Thyroid gland (tissue), 4 donors: ENCODE measurements at regions not wholly inside any gene's neighbourhood (a gene's known extent, or its start where the extent isn't known, plus 50 kb on each side); places are given as distances from the start of the nearest gene placed in this dataset.

ENCODE experiments used
- DNase-seq, 2 donors: peaks; one replicate each; pipeline ENCODE4 v3.0.0-alpha.2; 2019
- H3K27ac ChIP-seq, 3 donors: fragments of 200-600 bp; sonication (generic); 1 replicate in 2 of 3; 2 replicates in 1 of 3; pipeline ENCODE4 v1.5.1; 2016 to 2019; ENCODE audit warnings: mild to moderate bottlenecking in 1 of 3, moderate library complexity in 1 of 3
- H3K27me3 ChIP-seq: fragments of 200-600 bp; sonication (generic); one replicate; pipeline ENCODE4 v1.5.1; 2019
- H3K36me3 ChIP-seq, 2 donors: fragments of 200-600 bp; sonication (generic); one replicate each; pipeline ENCODE4 v1.5.1; 2016 to 2019
- H3K4me1 ChIP-seq, 2 donors: fragments of 200-600 bp; sonication (generic); one replicate each; pipeline ENCODE4 v1.5.1; 2017 to 2019
- H3K4me3 ChIP-seq, 3 donors: fragments of 200-600 bp; sonication (generic); replicated peaks in 1 of 3; 1 replicate in 2 of 3; 2 replicates in 1 of 3; pipeline ENCODE4 v1.5.1; 2016; ENCODE audit warnings: mild to moderate bottlenecking in 1 of 3
- H3K9me3 ChIP-seq: fragments of 200-600 bp; sonication (generic); one replicate; pipeline ENCODE4 v1.5.1; 2017
- POLR2A ChIP-seq, 2 donors: fragments of 450-650 bp; IDR thresholded peaks; one replicate each; pipeline ENCODE4 v1.6.1; 2017; ENCODE audit warnings: antibody characterized with exemption in 2 of 2, mild to moderate bottlenecking in 2 of 2, moderate library complexity in 1 of 2
- WGBS, 2 donors: methylation state at CpG; one replicate each; pipeline ENCODE4 v1.1.5; 2017; 5-methylcytosine and 5-hydroxymethylcytosine counted together
- intact Hi-C: fragments of 100-400 bp; cut with DNase I; formaldehyde crosslinking; loops from one replicate; pipeline ENCODE4 v1.15.1; 2023
- TF ChIP-seq, protein P1 (sequence below), 6 experiments: fragments of 200-600 bp in 3 of 6; fragments of 450-650 bp in 3 of 6; sonication (generic) in 3 of 6; IDR thresholded peaks; one replicate each; pipeline ENCODE4 v1.5.1; 2016 to 2019; ENCODE audit warnings: antibody characterized with exemption in 6 of 6, mild to moderate bottlenecking in 2 of 6, inconsistent platforms in 1 of 6, moderate library complexity in 1 of 6

DNA sequence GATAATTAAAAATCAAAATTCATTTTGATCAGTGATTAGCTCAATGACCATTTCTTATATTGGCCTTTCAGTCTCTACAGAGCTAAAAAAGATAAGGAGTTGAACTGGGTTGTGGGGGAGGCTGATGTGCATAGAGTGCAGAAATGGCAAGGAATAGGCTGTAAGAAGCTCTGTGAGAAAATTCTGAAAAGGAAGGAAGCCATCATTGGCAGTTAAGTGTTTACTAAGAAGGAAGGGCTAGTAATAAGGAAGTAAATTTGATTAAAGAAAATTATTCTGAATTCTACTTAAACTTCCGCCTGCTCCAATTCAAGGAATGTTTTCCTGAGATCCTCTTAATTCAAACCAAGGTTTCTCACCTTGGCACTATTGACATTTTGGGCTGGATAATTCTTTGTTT is 187.5 kb downstream of the MZT1 start:
- DNase-seq, result no peak
- TF ChIP-seq POLR2A (IDR thresholded peaks at IDR 0.05), result no peak
- TF ChIP-seq, protein P1, sequence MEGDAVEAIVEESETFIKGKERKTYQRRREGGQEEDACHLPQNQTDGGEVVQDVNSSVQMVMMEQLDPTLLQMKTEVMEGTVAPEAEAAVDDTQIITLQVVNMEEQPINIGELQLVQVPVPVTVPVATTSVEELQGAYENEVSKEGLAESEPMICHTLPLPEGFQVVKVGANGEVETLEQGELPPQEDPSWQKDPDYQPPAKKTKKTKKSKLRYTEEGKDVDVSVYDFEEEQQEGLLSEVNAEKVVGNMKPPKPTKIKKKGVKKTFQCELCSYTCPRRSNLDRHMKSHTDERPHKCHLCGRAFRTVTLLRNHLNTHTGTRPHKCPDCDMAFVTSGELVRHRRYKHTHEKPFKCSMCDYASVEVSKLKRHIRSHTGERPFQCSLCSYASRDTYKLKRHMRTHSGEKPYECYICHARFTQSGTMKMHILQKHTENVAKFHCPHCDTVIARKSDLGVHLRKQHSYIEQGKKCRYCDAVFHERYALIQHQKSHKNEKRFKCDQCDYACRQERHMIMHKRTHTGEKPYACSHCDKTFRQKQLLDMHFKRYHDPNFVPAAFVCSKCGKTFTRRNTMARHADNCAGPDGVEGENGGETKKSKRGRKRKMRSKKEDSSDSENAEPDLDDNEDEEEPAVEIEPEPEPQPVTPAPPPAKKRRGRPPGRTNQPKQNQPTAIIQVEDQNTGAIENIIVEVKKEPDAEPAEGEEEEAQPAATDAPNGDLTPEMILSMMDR (IDR thresholded peaks at IDR 0.05), result no peak
- no peak overlapping the region for H3K27ac ChIP-seq
- H3K27me3 ChIP-seq, result no peaks in the 10 kb centered on the region
- intact Hi-C loops, result no loop called here
- no peaks in the 10 kb centered on the region for H3K9me3 ChIP-seq
- 40 to 46% methylated on average over 1 of the region's 1 CpG for WGBS, 2 donors
- H3K4me3 ChIP-seq, result no peak overlapping the region
- H3K36me3 ChIP-seq, result no peaks in the 10 kb centered on the region
- H3K4me1 ChIP-seq, result peaks cover 14 to 23% of the 10 kb centered on the region in 2 donors

DNA sequence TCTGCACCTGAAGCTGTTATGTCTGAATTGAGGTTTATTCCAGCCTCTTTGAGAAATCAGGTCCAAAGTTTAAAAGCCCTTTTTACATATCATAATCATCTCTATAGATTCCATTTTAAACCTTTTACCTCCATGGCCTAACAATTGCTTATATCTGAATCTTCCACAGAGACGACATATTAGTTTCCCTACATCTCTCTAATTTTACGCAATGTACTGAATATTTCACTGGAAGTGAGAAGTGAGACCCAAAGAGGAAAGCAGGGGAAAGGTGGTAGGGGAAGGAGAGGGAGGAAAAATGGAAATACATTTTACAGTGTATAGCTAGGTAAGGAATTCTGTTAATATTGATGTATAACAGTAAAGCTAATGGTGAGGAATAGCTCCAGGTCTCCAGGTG is 189.6 kb downstream of the MZT1 start:
- DNase-seq, result no peak
- Histone ChIP-seq H3K4me3 (no peak overlapping the region), H3K9me3 (no peaks in the 10 kb centered on the region), H3K36me3 (no peaks in the 10 kb centered on the region), H3K27me3 (no peaks in the 10 kb centered on the region), H3K4me1 (peaks cover 14 to 23% of the 10 kb centered on the region in 2 donors), H3K27ac (peak overlapping the region in 2 of 3 donors; percentile 2 to 39)
- 81 to 83% methylated on average over 2 of the region's 2 CpGs for WGBS, 2 donors
- TF ChIP-seq POLR2A (IDR thresholded peaks at IDR 0.05), result no peak
- TF ChIP-seq, protein P1 (IDR thresholded peaks at IDR 0.05), result no peak
- intact Hi-C loops, result no loop called here

DNA sequence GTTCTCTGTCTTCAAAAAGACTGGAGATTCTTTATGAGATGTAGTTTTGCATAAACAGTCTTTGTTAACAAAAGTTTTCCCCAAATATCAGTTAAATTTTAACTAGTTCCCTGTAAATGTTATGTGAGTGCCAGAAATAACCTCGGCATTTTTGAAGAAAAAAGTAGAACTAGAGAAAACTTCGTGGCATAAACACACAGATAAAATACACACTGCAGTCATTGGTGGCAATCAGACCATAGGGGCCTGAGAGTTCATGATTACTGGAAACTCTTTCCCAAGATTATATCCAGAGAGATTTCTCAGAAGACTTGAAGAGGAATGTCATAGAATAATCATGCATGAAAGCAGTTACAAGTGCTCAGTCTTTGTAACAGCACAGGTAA is 190.0 kb downstream of the MZT1 start:
- Histone ChIP-seq H3K4me1 (peaks cover 14 to 23% of the 10 kb centered on the region in 2 donors), H3K27me3 (no peaks in the 10 kb centered on the region), H3K4me3 (no peak overlapping the region), H3K36me3 (no peaks in the 10 kb centered on the region), H3K9me3 (no peaks in the 10 kb centered on the region), H3K27ac (peak overlapping the region in 1 of 3 donors; percentile 39)
- intact Hi-C loops, result no loop called here
- WGBS, 2 donors, result 13 to 21% methylated on average over 2 of the region's 2 CpGs
- TF ChIP-seq, protein P1 (IDR thresholded peaks at IDR 0.05), result no peak
- TF ChIP-seq POLR2A (IDR thresholded peaks at IDR 0.05), result no peak
- DNase-seq, result peak; percentile 2 to 5

DNA sequence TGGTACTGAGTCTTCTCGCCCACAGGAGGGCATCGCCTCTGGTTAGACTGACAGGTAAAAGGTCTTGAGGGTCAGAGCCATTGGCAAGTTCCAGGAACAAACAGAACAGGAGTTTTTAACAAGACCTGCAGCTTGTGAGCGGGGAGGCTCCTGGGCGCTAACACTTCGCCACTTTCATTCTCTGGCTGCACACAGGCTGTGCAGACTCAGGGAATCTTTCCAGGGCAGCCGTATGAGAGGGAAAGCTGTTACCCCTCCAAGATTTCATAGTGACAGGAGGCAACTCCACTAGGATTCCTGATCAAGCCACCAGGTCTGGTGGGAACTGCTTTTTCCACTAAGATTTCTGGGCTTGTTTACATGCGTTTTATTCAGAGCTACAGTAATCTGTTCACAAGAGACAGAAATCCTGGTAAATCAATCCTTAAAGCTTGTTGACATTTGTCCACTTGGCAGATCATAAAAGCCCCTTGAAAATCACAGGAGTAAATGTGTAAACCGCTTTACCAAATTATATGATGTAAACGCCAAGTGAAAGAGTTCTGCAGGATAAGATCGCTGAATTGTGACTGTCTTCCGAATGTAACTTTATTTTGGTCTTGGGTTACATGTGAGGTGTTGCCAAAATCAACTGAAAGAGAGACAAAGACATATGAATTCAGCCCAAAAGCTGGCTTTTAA is 190.6 kb downstream of the MZT1 start:
- WGBS, 2 donors, result 33 to 42% methylated on average over 11 of the region's 11 CpGs
- Histone ChIP-seq H3K4me3 (no peak overlapping the region), H3K4me1 (peaks cover 14 to 23% of the 10 kb centered on the region in 2 donors), H3K27ac (peak overlapping the region in 2 of 3 donors; percentile 16 to 39), H3K9me3 (no peaks in the 10 kb centered on the region), H3K36me3 (no peaks in the 10 kb centered on the region), H3K27me3 (no peaks in the 10 kb centered on the region)
- intact Hi-C loops, result no loop called here
- TF ChIP-seq, protein P1 (IDR thresholded peaks at IDR 0.05), result no peak
- TF ChIP-seq POLR2A (IDR thresholded peaks at IDR 0.05), result no peak
- peak; percentile 41 to 50 for DNase-seq

DNA sequence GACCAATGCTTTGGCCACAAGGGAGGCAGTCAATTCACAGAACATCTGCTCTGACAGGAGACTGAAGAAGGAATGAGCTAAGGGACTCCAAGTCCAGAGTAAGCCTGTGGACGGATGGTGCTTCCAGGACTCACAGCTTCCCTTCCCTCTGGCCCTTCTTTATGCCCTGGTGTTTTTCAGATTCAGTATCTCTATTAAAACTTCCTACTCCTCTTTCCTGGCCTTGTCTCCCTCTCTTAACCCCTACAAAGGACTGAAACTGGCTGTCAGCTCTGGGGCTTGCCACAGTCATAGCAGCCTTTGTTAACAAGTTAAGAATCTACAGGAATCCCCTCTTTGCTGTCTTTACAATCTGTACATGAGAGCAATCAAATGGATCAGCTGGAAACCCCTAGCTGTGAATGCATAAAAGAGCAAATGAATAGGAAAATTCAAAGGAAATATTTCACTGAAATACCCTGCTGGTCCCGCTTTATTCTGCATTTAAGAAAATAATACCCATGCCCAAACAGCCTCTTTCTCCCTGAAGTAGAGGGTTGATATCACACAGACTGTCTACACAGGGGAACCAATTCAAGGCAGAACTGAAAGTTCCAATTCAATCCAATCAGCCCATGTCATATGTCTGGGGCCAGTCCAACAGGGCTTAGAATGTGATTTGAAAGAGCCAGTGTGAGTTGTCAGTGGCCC is 192.3 kb downstream of the MZT1 start:
- Histone ChIP-seq H3K9me3 (no peaks in the 10 kb centered on the region), H3K4me1 (peaks cover 14 to 23% of the 10 kb centered on the region in 2 donors), H3K36me3 (no peaks in the 10 kb centered on the region), H3K4me3 (no peak overlapping the region), H3K27ac (no peak overlapping the region), H3K27me3 (no peaks in the 10 kb centered on the region)
- 90 to 97% methylated on average over 2 of the region's 2 CpGs for WGBS, 2 donors
- intact Hi-C loops, result no loop called here
- DNase-seq, result no peak
- TF ChIP-seq, protein P1 (IDR thresholded peaks at IDR 0.05), result no peak
- TF ChIP-seq POLR2A (IDR thresholded peaks at IDR 0.05), result no peak
